Parathyroid adenoma (tissue), 2 donors: ENCODE measurements at regions not wholly inside any gene's neighbourhood (a gene's known extent, or its start where the extent isn't known, plus 50 kb on each side); places are given as distances from the start of the nearest gene placed in this dataset.

Experiments
- H2AFZ ChIP-seq: fragments of 300-600 bp; sonication (generic); one replicate; pipeline ENCODE4 v1.7.0; 2017; ENCODE audit warnings: antibody characterized with exemption, mild to moderate bottlenecking
- H3K27ac ChIP-seq: fragments of 300-600 bp; sonication (generic); one replicate; pipeline ENCODE4 v1.7.0; 2017
- H3K27me3 ChIP-seq: fragments of 300-600 bp; sonication (generic); one replicate; pipeline ENCODE4 v1.7.0; 2017; ENCODE audit warnings: low read length; ENCODE audit not compliant: control insufficient read depth, insufficient read depth
- H3K36me3 ChIP-seq: fragments of 300-600 bp; sonication (generic); one replicate; pipeline ENCODE4 v1.7.0; 2017; ENCODE audit warnings: low read length; ENCODE audit not compliant: control insufficient read depth, insufficient read depth
- H3K4me1 ChIP-seq: fragments of 300-600 bp; sonication (generic); one replicate; pipeline ENCODE4 v1.7.0; 2017; ENCODE audit warnings: control low read depth
- H3K4me2 ChIP-seq: fragments of 300-600 bp; sonication (generic); one replicate; pipeline ENCODE4 v1.7.0; 2017; ENCODE audit warnings: low read length
- H3K4me3 ChIP-seq: fragments of 300-600 bp; sonication (generic); one replicate; pipeline ENCODE4 v1.7.0; 2017; ENCODE audit warnings: low read depth, low read length
- H3K79me2 ChIP-seq: fragments of 300-600 bp; sonication (generic); one replicate; pipeline ENCODE4 v1.7.0; 2017; ENCODE audit warnings: control low read depth
- H3K9ac ChIP-seq: fragments of 300-600 bp; sonication (generic); one replicate; pipeline ENCODE4 v1.7.0; 2017; ENCODE audit warnings: mild to moderate bottlenecking
- H3K9me3 ChIP-seq: fragments of 300-600 bp; sonication (generic); one replicate; pipeline ENCODE4 v1.7.0; 2017; ENCODE audit warnings: low read length; ENCODE audit not compliant: control insufficient read depth
- TF ChIP-seq, protein P1 (sequence below): fragments of 300-600 bp; sonication (generic); IDR thresholded peaks from one replicate; pipeline ENCODE4 v1.7.0; 2017; ENCODE audit warnings: antibody characterized with exemption, mild to moderate bottlenecking
- donor health status: primary hyperparathyroidism.

DNA sequence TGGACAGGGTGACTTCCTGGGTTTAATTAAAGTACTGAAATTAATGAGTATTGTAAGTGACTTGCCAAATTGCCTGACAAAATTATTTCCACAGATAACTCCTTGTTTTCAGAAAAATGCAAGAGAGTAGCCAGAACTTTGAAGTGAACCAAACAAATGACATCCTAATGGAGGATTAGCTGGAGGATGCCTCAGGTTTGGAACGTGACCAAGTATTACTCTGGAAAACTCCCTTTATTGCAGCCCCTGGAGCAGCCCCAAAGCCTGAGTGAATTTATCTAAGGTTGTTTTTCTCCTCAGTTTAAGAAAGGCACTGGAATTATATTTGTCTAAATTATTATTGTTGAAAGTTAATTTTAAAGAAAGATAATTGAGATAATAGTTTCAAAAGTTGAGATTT lies 343.6 kb upstream of the MTNR1B start:
- Histone ChIP-seq H3K4me1 (no peaks in the 10 kb centered on the region), H3K9me3 (no peaks in the 10 kb centered on the region), H3K4me3 (no peak overlapping the region), H3K9ac (no peak overlapping the region), H3K27me3 (no peaks in the 10 kb centered on the region), H3K79me2 (no peaks in the 10 kb centered on the region), H3K27ac (no peak overlapping the region), H2AFZ (no peak overlapping the region), H3K36me3 (no peaks in the 10 kb centered on the region), H3K4me2 (no peak overlapping the region)
- TF ChIP-seq, protein P1, sequence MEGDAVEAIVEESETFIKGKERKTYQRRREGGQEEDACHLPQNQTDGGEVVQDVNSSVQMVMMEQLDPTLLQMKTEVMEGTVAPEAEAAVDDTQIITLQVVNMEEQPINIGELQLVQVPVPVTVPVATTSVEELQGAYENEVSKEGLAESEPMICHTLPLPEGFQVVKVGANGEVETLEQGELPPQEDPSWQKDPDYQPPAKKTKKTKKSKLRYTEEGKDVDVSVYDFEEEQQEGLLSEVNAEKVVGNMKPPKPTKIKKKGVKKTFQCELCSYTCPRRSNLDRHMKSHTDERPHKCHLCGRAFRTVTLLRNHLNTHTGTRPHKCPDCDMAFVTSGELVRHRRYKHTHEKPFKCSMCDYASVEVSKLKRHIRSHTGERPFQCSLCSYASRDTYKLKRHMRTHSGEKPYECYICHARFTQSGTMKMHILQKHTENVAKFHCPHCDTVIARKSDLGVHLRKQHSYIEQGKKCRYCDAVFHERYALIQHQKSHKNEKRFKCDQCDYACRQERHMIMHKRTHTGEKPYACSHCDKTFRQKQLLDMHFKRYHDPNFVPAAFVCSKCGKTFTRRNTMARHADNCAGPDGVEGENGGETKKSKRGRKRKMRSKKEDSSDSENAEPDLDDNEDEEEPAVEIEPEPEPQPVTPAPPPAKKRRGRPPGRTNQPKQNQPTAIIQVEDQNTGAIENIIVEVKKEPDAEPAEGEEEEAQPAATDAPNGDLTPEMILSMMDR = no peak

DNA sequence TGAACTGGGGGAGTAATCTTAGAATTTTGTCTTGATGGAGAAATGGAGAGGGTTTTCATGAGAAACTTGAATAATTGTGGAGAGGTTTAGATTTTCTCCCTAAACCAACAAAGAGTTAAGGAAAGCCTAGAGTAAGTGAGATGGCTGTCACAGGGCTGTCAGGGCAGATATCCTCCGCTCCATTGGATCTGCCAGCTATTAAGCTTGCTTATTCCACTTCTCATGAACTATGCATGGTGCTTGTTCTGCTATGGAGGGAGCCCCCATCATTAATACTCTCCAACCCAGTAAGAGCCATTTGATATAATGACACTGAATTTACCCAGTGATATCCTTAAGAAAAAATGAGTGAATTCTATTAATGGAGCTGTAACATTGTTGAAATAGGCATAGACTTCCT lies 342.8 kb upstream of the MTNR1B start:
- no peak overlapping the region for H3K4me2 ChIP-seq
- H3K9ac ChIP-seq = no peak overlapping the region
- no peaks in the 10 kb centered on the region for H3K36me3 ChIP-seq
- no peaks in the 10 kb centered on the region for H3K9me3 ChIP-seq
- TF ChIP-seq, protein P1 = no peak
- no peaks in the 10 kb centered on the region for H3K4me1 ChIP-seq
- no peak overlapping the region for H3K27ac ChIP-seq
- no peak overlapping the region for H2AFZ ChIP-seq
- no peak overlapping the region for H3K4me3 ChIP-seq
- H3K79me2 ChIP-seq = no peaks in the 10 kb centered on the region
- H3K27me3 ChIP-seq = no peaks in the 10 kb centered on the region

DNA sequence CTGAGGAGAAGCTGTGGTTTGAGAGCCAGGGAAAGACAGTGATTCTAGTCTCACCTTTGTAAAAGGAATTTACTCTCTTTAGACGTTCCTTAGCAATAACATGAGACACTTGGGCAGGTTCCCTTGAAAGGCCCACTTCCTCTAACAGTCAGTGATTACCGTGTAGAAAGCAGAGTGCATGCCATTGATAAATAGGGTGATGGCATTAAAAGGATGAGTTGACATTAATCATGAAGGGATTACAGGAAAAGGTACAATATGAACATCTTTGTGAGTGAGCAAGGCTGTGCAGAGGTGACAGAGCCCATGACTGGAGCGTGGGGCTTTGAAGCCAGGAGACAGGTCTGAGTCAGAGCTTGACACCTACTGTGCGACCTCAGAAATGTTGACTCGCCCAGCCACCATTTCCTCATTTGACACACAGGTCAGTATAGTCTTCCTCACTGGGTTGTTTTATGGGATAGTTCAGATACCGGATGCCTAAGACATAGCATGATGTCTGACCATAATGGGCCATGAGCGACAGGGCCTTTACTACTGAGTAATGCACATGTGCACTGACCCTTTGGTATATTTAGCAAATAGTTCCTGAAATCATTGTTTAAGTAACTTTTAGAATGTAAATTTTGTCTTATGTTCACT lies 341.7 kb upstream of the MTNR1B start:
- Histone ChIP-seq H3K4me2 (no peak overlapping the region), H3K9ac (no peak overlapping the region), H2AFZ (no peak overlapping the region), H3K27me3 (no peaks in the 10 kb centered on the region), H3K4me1 (no peaks in the 10 kb centered on the region), H3K79me2 (no peaks in the 10 kb centered on the region), H3K27ac (no peak overlapping the region), H3K36me3 (no peaks in the 10 kb centered on the region), H3K9me3 (no peaks in the 10 kb centered on the region), H3K4me3 (no peak overlapping the region)
- TF ChIP-seq, protein P1 = no peak

DNA sequence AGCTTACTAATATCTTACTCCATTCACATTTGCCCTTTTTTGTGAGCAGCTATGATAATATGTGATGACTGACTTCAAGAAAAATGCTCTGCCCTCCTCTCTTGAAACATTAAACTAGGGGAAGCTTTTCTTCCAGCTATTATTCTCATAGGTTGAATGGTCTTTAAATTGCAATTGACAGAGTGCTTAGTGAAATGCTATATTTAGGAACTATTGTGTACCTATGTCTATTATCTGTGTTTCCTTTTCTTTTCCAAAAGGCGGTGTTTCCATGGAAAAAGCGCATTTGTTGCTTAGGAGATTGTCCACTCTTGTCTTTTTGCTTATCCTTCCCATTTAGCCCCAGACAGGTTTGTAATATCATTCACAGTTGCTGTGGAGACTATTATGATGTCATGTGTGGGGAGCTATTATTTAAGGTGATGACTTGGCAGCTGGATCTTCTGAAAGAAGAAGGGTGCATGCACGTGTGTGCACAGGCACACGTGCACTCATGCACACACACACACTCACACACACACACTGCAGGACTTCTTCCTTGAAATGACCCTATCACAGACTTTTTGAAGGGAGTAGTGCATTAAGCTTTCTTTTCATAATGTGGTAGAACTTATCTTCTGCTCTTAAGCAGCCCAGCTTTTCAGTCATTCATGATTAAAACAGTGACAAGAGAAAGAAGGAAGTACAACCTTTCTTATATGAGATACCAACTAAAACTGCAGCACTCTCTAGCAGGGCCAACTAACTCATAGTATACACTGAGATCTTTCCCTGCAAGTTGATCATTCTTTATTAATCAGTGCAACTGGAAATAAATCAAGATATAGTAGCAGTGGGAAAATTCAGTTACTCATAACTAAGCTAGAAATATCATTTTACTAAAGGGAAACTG lies 340.8 kb upstream of the MTNR1B start:
- H3K79me2 ChIP-seq = no peaks in the 10 kb centered on the region
- no peaks in the 10 kb centered on the region for H3K27me3 ChIP-seq
- TF ChIP-seq, protein P1 = no peak
- H3K4me2 ChIP-seq = no peak overlapping the region
- no peaks in the 10 kb centered on the region for H3K9me3 ChIP-seq
- no peak overlapping the region for H2AFZ ChIP-seq
- H3K9ac ChIP-seq = no peak overlapping the region
- no peaks in the 10 kb centered on the region for H3K4me1 ChIP-seq
- H3K4me3 ChIP-seq = no peak overlapping the region
- no peak overlapping the region for H3K27ac ChIP-seq
- H3K36me3 ChIP-seq = no peaks in the 10 kb centered on the region
